GM06990 (cell line): ENCODE measurements at regions not wholly inside any gene's neighbourhood (a gene's known extent, or its start where the extent isn't known, plus 50 kb on each side); places are given as distances from the start of the nearest gene placed in this dataset.

ENCODE experiments used
- DNase-seq: peaks from one replicate; pipeline ENCODE4 v3.0.0-alpha.2; 2011; ENCODE audit not compliant: insufficient read length; ENCODE audit errors: extremely low read depth
- H3K27me3 ChIP-seq: replicated peaks from 2 replicates; pipeline ENCODE4 v1.6.0; 2011; ENCODE audit warnings: low read length; ENCODE audit not compliant: control insufficient read depth, insufficient read depth
- H3K36me3 ChIP-seq: 2 replicates; pipeline ENCODE4 v1.5.1; 2011; ENCODE audit warnings: low read length; ENCODE audit not compliant: control insufficient read depth, insufficient read depth
- H3K4me3 ChIP-seq: replicated peaks from 2 replicates; pipeline ENCODE4 v1.5.1; 2011; ENCODE audit warnings: low read depth, mild to moderate bottlenecking, control low read depth, low read length
- TF ChIP-seq, protein P1 (sequence below): IDR thresholded peaks from 2 replicates; pipeline ENCODE4 v1.5.1; 2011; ENCODE audit warnings: low read length, control low read depth, mild to moderate bottlenecking, inconsistent platforms; ENCODE audit not compliant: insufficient read depth, poor library complexity, severe bottlenecking

- Histone ChIP-seq H3K36me3 (no peaks in the 10 kb centered on the region), H3K27me3 (no peaks in the 10 kb centered on the region), H3K4me3 (no peak overlapping the region)
- TF ChIP-seq, protein P1, sequence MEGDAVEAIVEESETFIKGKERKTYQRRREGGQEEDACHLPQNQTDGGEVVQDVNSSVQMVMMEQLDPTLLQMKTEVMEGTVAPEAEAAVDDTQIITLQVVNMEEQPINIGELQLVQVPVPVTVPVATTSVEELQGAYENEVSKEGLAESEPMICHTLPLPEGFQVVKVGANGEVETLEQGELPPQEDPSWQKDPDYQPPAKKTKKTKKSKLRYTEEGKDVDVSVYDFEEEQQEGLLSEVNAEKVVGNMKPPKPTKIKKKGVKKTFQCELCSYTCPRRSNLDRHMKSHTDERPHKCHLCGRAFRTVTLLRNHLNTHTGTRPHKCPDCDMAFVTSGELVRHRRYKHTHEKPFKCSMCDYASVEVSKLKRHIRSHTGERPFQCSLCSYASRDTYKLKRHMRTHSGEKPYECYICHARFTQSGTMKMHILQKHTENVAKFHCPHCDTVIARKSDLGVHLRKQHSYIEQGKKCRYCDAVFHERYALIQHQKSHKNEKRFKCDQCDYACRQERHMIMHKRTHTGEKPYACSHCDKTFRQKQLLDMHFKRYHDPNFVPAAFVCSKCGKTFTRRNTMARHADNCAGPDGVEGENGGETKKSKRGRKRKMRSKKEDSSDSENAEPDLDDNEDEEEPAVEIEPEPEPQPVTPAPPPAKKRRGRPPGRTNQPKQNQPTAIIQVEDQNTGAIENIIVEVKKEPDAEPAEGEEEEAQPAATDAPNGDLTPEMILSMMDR: no peak
- no peak for DNase-seq
Measured at GRCh38 chr2:37447446-37447845, 103.0 kb downstream of the QPCT start.

GRCh38 chr2:37448342-37449120 lies 104.1 kb downstream of the QPCT start:
- TF ChIP-seq, protein P1: no peak

GRCh38 chr2:37449761-37450296 lies 105.4 kb downstream of the QPCT start:
- DNase-seq: no peak

More at GRCh38 chr2:37448342-37449120, 104.1 kb downstream of the QPCT start:
- H3K36me3 ChIP-seq: no peaks in the 10 kb centered on the region
- H3K27me3 ChIP-seq: no peaks in the 10 kb centered on the region
- DNase-seq: no peak
- no peak overlapping the region for H3K4me3 ChIP-seq

GRCh38 chr2:37453027-37453426 lies 108.6 kb downstream of the QPCT start:
- Histone ChIP-seq H3K4me3 (no peak overlapping the region), H3K27me3 (no peaks in the 10 kb centered on the region), H3K36me3 (no peaks in the 10 kb centered on the region)
- TF ChIP-seq, protein P1: no peak
- no peak for DNase-seq

More at GRCh38 chr2:37449761-37450296, 105.4 kb downstream of the QPCT start:
- H3K27me3 ChIP-seq: no peaks in the 10 kb centered on the region
- H3K36me3 ChIP-seq: no peaks in the 10 kb centered on the region
- no peak overlapping the region for H3K4me3 ChIP-seq
- TF ChIP-seq, protein P1: no peak

DNA sequence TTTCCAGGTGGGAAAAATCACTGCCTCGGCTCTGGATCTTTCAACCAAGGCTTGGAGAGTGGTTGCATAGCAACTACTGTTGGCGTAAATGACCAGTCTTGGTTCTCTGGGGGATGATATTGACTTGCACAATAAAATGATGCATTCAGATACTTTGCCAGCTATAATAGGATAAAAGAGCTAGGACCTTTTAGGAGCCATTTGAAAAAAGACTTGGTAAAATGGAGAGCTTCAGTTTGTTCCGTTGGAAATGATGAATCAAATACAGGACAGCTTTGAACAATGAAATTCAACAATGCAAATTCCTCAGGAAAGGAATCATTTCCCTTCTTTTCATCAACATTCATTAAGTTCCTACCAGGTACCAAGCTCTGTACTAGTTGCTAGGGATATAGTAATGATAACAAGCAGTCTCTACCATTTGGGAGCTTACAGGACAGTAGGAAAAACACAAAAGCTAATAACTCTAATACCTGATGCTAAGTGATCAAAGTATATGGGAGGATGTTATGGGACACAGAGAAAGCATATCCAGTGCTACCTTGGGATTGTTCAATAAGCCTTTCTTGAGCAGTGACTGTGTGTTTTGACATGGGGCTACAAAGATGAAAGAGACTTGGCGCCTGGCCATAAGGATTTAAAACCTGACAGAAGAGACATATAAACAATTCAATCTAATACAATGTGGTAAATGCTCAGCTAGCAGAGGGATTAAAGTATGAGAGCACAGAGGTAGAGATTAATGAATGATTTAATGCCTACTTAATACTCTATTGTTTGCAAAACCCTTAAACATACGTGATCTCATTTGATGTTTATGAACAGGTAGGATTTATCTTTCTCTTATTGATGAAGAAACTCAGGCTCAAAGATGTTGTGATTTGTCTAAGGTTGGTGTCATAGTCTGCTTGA lies 110.7 kb downstream of the QPCT start:
- no peak for DNase-seq
- H3K4me3 ChIP-seq: no peak overlapping the region
- TF ChIP-seq, protein P1: no peak
- H3K27me3 ChIP-seq: no peaks in the 10 kb centered on the region
- no peaks in the 10 kb centered on the region for H3K36me3 ChIP-seq
